Activated T-helper 2 cell treated with anti-CD3 and anti-CD28 coated beads, Interferon-gamma antibody, Interleukin-2, Interleukin-4, amounts not matched to agents 10 μg/mL and 5 μg/mL and 100 μg/mL, durations not matched to agents 14 hours and 24 hours and 36 hours (primary cell): ENCODE measurements at regions not wholly inside any gene's neighbourhood (a gene's known extent, or its start where the extent isn't known, plus 50 kb on each side); places are given as distances from the start of the nearest gene placed in this dataset.
"Not testable (repeated sequence)": the region's sequence is repeated elsewhere in the genome, so short reads cannot be mapped to it uniquely, and the experiment has no call there.

Experiments
- DNase-seq: peaks from one replicate; pipeline ENCODE4 v3.0.0; 2021; ENCODE audit warnings: low spot score
- H3K27ac Mint-ChIP-seq: one replicate; pipeline ENCODE4 v1.8.0; 2021; ENCODE audit warnings: mixed read lengths
- H3K27me3 Mint-ChIP-seq: one replicate; pipeline ENCODE4 v1.8.0; 2021; ENCODE audit warnings: low read depth, mixed read lengths
- H3K36me3 Mint-ChIP-seq: one replicate; pipeline ENCODE4 v1.8.0; 2021; ENCODE audit warnings: low read depth, mixed read lengths
- H3K4me1 Mint-ChIP-seq: one replicate; pipeline ENCODE4 v1.8.0; 2021; ENCODE audit warnings: low read depth, mixed read lengths
- H3K4me3 Mint-ChIP-seq: one replicate; pipeline ENCODE4 v1.8.0; 2021; ENCODE audit warnings: low read depth, mild to moderate bottlenecking, moderate library complexity, mixed read lengths
- H3K9me3 Mint-ChIP-seq: one replicate; pipeline ENCODE4 v1.8.0; 2021; ENCODE audit warnings: mixed read lengths
- intact Hi-C: fragments of 100-400 bp; cut with micrococcal nuclease; formaldehyde crosslinking; loops from one replicate; pipeline ENCODE4 v1.15.1; 2023

DNA sequence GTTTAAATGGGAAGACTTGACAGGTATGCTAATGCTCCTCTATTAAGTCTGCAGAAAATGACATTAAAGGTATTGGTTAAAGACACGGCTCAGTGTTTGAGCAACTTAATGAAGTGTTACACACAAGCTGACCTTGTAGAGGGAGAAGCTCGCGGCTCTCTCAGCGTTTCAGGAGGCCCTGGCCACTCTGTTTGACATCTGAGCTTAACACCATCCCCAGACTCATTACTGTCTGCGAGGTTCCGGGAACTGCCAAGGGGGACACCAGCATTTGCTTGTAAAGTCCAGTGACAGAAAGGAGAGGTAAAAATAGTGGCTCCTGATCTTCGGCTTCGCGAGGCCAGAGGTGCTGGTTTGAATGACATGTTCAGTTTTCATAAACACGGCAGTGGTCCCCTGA, 540.7 kb upstream of the CADM1 start:
- no peaks in the 10 kb centered on the region for H3K27me3 Mint-ChIP-seq
- no peaks in the 10 kb centered on the region for H3K9me3 Mint-ChIP-seq
- H3K36me3 Mint-ChIP-seq = no peaks in the 10 kb centered on the region
- intact Hi-C loops = no loop called here
- no peak overlapping the region for H3K27ac Mint-ChIP-seq
- no peak for DNase-seq
- no peaks in the 10 kb centered on the region for H3K4me1 Mint-ChIP-seq
- no peak overlapping the region for H3K4me3 Mint-ChIP-seq

DNA sequence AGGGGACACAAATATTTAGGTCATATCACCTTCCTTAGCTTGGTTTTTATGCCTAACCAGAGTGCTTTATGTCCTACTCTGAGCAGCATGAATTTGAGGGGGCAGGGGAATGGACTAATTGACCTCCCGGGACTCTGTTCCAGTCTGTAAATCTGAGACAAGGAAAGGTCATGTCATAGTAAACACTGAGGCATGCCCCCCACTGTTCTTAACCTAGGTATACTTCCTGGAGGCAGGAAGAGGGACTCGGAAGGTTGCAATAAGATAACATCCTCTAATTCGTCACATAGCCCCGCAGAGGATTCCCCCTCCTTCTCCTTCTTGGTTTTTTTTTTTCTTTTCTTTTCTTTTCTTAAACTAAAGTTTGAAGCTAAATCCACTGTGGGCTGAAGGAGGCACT, 540.3 kb upstream of the CADM1 start:
- intact Hi-C loops = no loop called here
- no peak overlapping the region for H3K27ac Mint-ChIP-seq
- no peaks in the 10 kb centered on the region for H3K9me3 Mint-ChIP-seq

DNA sequence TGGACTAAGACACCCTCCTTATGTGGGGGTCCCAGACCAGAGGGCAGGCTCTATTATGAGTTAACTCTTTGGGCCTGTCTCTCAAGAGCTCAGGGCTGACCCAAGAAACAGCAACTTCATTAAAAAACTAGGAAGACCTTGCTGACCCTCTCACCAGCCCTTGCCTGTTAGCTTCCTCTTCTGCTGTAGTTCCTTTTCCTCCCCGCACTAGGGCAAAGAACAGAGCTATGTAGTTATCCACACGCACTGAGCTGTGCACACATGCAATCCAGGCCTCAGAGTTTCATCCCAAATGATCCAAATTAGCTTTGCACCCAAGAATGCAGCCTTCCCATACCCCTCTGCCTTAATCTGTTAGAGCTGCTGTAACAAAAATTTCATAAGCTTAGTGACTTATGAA, 539.6 kb upstream of the CADM1 start:
- Mint-ChIP-seq H3K4me3 (no peak overlapping the region), H3K27me3 (no peaks in the 10 kb centered on the region), H3K4me1 (no peaks in the 10 kb centered on the region), H3K27ac (no peak overlapping the region), H3K36me3 (no peaks in the 10 kb centered on the region), H3K9me3 (no peaks in the 10 kb centered on the region)
- DNase-seq = no peak
- intact Hi-C loops = no loop called here

More for the DNA sequence above, 540.3 kb upstream of the CADM1 start:
- no peaks in the 10 kb centered on the region for H3K36me3 Mint-ChIP-seq
- no peak overlapping the region for H3K4me3 Mint-ChIP-seq
- H3K27me3 Mint-ChIP-seq = no peaks in the 10 kb centered on the region
- H3K4me1 Mint-ChIP-seq = no peaks in the 10 kb centered on the region
- DNase-seq = no peak

DNA sequence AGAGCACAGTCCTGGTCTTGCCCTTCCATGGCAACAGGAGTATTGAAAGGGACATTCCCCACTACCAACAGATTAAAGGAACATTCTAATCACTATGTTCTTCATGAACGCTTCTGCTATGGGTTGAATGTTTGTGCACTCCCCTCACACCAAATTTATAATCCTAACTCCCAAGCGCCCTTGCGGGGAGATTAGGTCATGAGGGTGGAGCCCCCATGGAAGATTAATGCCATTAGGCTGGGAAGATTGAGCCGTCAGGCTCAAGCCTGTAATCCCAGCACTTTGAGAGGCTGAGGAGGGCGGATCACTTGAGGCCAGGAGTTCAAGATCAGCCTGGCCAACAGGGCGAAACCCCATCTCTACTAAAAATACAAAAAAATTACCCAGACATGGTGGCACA, 538.8 kb upstream of the CADM1 start:
- H3K27ac Mint-ChIP-seq, H3K4me1 Mint-ChIP-seq, H3K27me3 Mint-ChIP-seq, intact Hi-C loops, H3K36me3 Mint-ChIP-seq, DNase-seq, H3K4me3 Mint-ChIP-seq, H3K9me3 Mint-ChIP-seq: not testable (repeated sequence)

DNA sequence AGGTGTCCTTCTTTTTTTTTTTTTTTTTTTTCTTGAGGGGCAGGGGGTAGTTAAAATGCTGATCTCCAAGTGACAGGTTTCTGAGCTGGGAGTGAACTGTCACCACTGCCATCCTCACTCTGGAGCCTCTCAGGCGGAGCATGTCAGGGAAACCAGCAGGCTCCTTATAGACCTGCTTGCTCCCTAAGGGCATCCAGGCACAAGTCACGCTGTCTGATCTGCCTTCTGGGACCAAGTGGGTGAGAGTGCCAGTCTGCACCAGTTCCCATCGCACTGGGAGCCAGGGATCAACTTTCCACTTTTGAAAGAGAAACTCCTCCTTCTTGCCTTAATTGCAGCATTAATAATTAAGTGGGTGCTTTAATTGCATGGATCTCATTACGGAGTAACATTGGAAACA, 537.9 kb upstream of the CADM1 start:
- Mint-ChIP-seq H3K9me3 (no peaks in the 10 kb centered on the region), H3K4me3 (no peak overlapping the region)

DNA sequence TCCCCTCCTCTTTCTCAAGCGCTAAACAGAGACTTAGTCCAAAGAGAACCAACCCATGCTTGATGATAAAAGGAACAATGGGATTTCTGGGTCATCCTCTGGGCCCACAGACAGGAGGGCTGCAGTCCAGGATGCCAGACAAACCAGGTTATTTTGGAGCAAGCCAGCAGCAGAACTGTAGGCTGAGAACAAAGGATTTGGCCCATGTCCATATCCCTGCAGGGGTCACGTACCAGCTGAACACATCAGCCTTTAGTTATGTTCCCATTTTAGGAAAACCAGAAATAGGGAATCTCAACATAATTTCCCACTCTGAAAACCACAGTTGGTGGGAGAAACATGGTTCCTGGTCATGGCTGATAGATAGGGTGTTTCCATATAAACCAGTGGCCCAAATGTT, 533.6 kb upstream of the CADM1 start:
- no peak overlapping the region for H3K27ac Mint-ChIP-seq
- H3K4me3 Mint-ChIP-seq = no peak overlapping the region
- intact Hi-C loops = no loop called here
- no peak for DNase-seq
- no peaks in the 10 kb centered on the region for H3K27me3 Mint-ChIP-seq
- H3K9me3 Mint-ChIP-seq = no peaks in the 10 kb centered on the region
- no peaks in the 10 kb centered on the region for H3K4me1 Mint-ChIP-seq
- H3K36me3 Mint-ChIP-seq = no peaks in the 10 kb centered on the region

More for the DNA sequence above, 537.9 kb upstream of the CADM1 start:
- Mint-ChIP-seq H3K27ac (no peak overlapping the region), H3K4me1 (no peaks in the 10 kb centered on the region), H3K27me3 (no peaks in the 10 kb centered on the region), H3K36me3 (no peaks in the 10 kb centered on the region)
- intact Hi-C loops = no loop called here
- no peak for DNase-seq

DNA sequence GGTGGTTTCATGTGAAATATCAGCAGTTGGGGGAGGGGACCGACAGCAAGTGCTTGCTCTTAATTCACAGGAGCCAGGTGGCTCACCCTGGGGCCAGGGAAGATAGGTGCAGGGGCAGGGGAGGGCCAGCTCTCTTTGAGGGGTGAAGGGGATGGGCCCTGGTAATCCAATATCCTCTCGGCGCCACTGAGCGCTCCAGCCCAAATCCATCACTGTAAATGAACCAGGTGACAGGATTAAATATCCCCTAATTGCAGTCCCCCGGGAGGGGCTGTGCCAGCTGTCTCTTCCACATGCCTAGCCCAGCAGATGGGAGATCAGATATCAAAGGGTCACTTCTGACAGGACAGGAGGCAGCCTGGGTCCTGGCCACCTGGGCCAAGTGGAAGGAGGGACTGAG, 531.8 kb upstream of the CADM1 start:
- no peak overlapping the region for H3K27ac Mint-ChIP-seq
- H3K4me1 Mint-ChIP-seq = no peaks in the 10 kb centered on the region
- H3K4me3 Mint-ChIP-seq = no peak overlapping the region
- intact Hi-C loops = no loop called here
- H3K27me3 Mint-ChIP-seq = no peaks in the 10 kb centered on the region
- DNase-seq = no peak
- no peaks in the 10 kb centered on the region for H3K9me3 Mint-ChIP-seq
- no peaks in the 10 kb centered on the region for H3K36me3 Mint-ChIP-seq

DNA sequence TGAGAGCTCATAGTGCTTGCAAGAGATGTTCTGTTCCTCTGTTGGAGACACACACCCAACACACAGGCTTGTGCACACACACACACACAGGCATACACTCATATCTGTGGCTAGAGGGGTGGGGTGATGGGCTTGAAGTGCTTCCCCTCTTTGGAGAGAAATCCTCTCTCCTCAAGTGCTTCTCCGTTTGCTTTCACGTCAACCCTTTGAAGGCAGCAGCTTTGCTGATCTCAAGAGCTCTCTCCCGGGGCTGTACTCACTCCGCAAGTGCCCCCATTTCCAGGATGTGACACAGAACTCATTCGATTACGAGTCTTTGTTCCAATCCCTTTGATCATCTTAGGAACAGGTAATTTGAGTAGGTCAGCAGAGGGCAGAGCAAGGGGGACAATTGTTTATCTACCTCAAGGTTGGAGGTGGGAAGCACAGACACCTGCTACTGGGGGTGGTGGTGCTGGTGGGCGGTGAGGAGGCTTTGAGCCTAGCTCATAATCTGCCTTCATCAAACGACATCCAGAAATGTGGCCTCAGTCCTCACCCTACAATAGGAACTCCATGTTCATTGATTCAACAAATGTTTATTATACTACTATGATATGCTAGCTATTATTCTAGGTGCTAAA, 529.8 kb upstream of the CADM1 start:
- Mint-ChIP-seq H3K9me3 (no peaks in the 10 kb centered on the region), H3K27ac (no peak overlapping the region), H3K36me3 (no peaks in the 10 kb centered on the region), H3K4me1 (no peaks in the 10 kb centered on the region), H3K4me3 (no peak overlapping the region), H3K27me3 (no peaks in the 10 kb centered on the region)
- DNase-seq = no peak
- intact Hi-C loops = no loop called here

DNA sequence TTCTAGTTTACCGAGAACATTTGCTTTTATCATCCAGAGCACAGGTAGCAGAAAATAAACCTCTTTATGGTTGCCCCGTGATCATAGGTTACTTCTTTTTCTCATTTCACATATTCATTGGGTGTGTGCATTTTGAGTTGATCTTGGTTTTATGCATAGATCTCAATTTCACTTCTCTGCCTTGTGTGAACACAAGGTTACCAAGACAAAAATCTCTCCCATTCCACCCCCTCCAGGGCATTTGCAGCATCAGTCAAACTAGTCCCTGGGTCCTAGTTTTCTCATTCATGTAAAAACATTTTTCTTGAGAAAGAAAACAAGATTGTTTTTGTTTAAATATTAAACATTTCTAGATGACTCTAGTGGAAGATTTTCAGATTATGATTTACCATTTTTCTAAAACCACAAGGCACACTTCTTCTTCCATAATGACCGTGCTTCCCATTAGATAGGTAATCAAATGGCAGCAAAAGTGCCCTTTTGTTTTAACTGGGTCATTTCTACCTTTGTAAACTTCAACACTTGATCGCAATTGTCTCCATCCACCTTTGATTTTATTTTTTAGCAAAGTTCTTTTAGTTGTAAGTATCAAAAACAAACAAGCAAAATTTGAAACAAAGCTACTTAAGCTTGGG, 526.6 kb upstream of the CADM1 start:
- no peaks in the 10 kb centered on the region for H3K9me3 Mint-ChIP-seq

DNA sequence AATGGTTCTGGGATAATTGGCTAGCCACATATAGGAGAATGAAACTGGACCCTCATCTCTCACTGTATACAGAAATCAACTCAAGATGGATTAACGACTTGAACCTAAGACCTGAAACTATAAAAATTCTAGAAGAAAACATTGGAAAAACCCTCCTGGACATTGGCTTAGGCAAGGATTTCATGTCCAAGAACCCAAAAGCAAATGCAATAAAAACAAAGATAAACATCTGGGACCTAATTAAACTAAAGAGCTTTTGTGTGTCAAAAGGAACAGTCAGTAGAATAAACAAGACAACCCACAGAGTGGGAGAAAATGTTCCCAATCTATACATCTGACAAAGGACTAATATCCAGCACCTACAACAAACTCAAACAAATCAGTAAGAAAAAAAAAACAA, 524.3 kb upstream of the CADM1 start:
- H3K9me3 Mint-ChIP-seq, H3K4me1 Mint-ChIP-seq, intact Hi-C loops, DNase-seq, H3K4me3 Mint-ChIP-seq, H3K27me3 Mint-ChIP-seq, H3K36me3 Mint-ChIP-seq, H3K27ac Mint-ChIP-seq: not testable (repeated sequence)

More for the DNA sequence above, 526.6 kb upstream of the CADM1 start:
- no peak for DNase-seq
- H3K4me1 Mint-ChIP-seq = no peaks in the 10 kb centered on the region
- H3K36me3 Mint-ChIP-seq = no peaks in the 10 kb centered on the region
- H3K27me3 Mint-ChIP-seq = no peaks in the 10 kb centered on the region
- intact Hi-C loops = no loop called here
- H3K27ac Mint-ChIP-seq = no peak overlapping the region
- no peak overlapping the region for H3K4me3 Mint-ChIP-seq

DNA sequence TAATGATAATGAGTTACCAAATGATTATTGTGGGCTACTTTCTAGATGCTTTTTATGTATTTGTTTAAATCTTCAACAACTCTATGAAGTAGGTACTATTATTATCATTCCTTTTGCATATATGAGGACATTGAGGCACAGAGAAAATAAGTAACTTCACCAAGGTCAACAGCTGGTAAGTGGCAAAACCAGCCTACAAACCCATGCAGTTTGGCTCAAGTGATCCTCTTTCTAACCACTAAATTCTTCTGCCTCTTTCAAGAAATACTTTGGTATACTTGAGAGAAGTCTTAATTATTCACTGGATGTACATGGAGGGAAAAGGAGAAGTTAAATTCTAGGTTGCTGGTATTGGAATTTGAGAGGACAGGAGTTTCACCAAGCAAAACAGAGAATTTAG, 495.2 kb upstream of the CADM1 start:
- no peak for DNase-seq
- Mint-ChIP-seq H3K36me3 (no peaks in the 10 kb centered on the region), H3K27me3 (no peaks in the 10 kb centered on the region), H3K4me1 (no peaks in the 10 kb centered on the region), H3K9me3 (no peaks in the 10 kb centered on the region), H3K4me3 (no peak overlapping the region), H3K27ac (no peak overlapping the region)
- intact Hi-C loops = no loop called here

DNA sequence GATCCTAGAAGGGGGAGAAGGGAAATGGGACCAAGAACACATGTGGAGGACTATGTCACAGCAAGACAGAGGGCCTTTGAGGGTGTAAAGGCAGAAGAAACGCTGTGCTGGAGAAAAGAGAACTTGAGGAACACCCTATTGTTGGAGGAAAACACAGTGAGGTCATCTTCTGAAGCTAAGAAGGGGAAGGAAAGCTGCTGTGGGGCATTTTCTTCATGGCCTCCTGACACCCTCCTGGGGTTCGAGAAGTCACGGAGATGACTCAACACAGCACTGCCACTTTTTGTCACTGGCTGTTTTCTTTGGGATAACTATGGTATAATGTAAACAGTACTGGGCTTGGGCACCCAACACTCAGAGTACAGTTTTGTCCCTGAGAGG, 492.6 kb upstream of the CADM1 start:
- Mint-ChIP-seq H3K4me1 (no peaks in the 10 kb centered on the region), H3K9me3 (no peaks in the 10 kb centered on the region), H3K4me3 (no peak overlapping the region), H3K36me3 (no peaks in the 10 kb centered on the region), H3K27me3 (no peaks in the 10 kb centered on the region), H3K27ac (no peak overlapping the region)
- intact Hi-C loops = no loop called here
- DNase-seq = no peak

DNA sequence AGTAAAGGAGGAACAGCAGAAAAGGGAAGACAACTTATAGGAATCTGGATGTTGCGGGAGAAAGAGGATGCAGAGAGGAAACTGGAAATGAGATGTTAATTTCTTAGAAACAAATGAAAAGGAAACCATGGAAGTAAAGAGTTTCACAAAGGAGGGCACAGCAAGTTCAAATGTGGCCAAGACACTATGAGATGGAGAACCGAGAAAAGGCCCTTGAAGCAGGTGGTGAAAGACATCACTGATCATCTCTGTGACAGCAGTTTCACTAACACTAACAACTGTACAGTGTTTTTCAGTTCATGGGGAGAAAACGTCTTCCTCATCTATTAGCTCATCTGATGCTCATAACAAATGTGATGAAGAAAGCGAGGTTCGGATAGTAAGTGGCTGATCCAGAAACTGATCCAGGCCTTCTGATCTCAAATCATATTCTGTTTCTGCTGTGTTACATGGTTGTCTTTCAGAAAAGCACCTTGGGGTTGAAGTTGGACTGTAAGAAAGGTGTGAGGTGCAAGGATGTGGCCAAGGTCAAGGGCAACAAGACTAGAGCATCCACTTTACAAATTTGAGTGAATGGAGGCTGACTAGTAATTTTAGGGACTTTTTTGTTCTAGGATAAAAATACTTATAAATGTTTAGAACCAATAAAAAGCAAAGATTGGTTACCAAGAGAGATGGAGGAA, 492.1 kb upstream of the CADM1 start:
- Mint-ChIP-seq H3K27me3 (no peaks in the 10 kb centered on the region), H3K36me3 (no peaks in the 10 kb centered on the region), H3K9me3 (no peaks in the 10 kb centered on the region), H3K4me3 (no peak overlapping the region), H3K4me1 (no peaks in the 10 kb centered on the region), H3K27ac (no peak overlapping the region)
- no peak for DNase-seq
- intact Hi-C loops = no loop called here
